Neural cell (in vitro differentiated cells): ENCODE measurements at regions not wholly inside any gene's neighbourhood (a gene's known extent, or its start where the extent isn't known, plus 50 kb on each side); places are given as distances from the start of the nearest gene placed in this dataset.

Experiments used
- CTCF ChIP-seq: fragments of 450-650 bp; IDR thresholded peaks from 2 replicates; pipeline ENCODE4 v1.5.1; 2014; ENCODE audit warnings: antibody characterized with exemption, mild to moderate bottlenecking, moderate library complexity; ENCODE audit not compliant: poor library complexity, severe bottlenecking
- EP300 ChIP-seq: fragments of 450-650 bp; conservative IDR thresholded peaks from 2 replicates; pipeline ENCODE4 v1.6.1; 2014; ENCODE audit warnings: antibody characterized with exemption, mild to moderate bottlenecking, moderate library complexity; ENCODE audit not compliant: poor library complexity, severe bottlenecking
- EZH2 ChIP-seq: fragments of 200-600, 300-800 bp; shearing (Covaris generic), sonication (generic); IDR thresholded peaks from 2 replicates; pipeline ENCODE4 v1.6.1; 2014; ENCODE audit warnings: antibody characterized with exemption, low read length, borderline replicate concordance, mild to moderate bottlenecking; ENCODE audit not compliant: insufficient read depth, poor library complexity, severe bottlenecking
- POLR2AphosphoS5 ChIP-seq: IDR thresholded peaks from 2 replicates; pipeline ENCODE4 v1.6.1; 2012
- RAD21 ChIP-seq: fragments of 450-650 bp; conservative IDR thresholded peaks from 2 replicates; pipeline ENCODE4 v1.6.1; 2014; ENCODE audit warnings: antibody characterized with exemption, mild to moderate bottlenecking, moderate library complexity
- TAF1 ChIP-seq: IDR thresholded peaks from 2 replicates; pipeline ENCODE4 v1.6.1; 2012; ENCODE audit warnings: low read depth

DNA sequence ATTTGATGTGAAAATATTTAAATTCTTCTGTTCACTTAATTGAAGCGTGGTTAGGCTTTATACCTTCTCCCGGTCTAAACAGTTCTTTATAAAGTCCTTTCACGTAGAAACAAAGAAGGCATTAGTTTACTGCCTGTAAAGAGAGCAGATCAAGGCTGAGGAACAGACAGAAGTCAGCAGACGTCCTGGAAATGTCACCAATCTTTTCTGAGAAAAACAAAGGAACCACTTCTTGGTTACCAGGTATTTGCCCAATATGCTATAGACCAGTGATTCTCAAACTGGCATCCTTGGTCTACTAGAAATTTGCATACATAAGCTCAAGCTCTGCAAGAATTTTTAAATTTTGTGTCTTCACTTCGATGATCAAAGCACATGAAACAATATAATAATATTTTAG is 89.2 kb upstream of the STK17B start:
- TF ChIP-seq POLR2AphosphoS5 (no peak), CTCF (no peak), EP300 (no peak), EZH2 (no peak), TAF1 (no peak), RAD21 (no peak)
